T-helper 17 cell (primary cell): ENCODE measurements at regions not wholly inside any gene's neighbourhood (a gene's known extent, or its start where the extent isn't known, plus 50 kb on each side); places are given as distances from the start of the nearest gene placed in this dataset.
"Not testable (repeated sequence)": the region's sequence is repeated elsewhere in the genome, so short reads cannot be mapped to it uniquely, and the experiment has no call there.

Experiments
- ATAC-seq: fragments of 150-1000 bp; cut with Tn5 transposase; 2 replicates; pipeline ENCODE4 v1.10.0; 2021; ENCODE audit warnings: mild to moderate bottlenecking, moderate library complexity
- DNase-seq, 3 donors: peaks; one replicate each; pipeline versions ENCODE4 v3.0.0 to v3.0.0-alpha.2; 2020 to 2021
- H3K9me3 ChIP-seq: one replicate; pipeline ENCODE4 v1.7.0; 2013; ENCODE audit warnings: low read length, mild to moderate bottlenecking; ENCODE audit not compliant: control insufficient read depth, poor library complexity, severe bottlenecking
- H3K27ac Mint-ChIP-seq: one replicate; pipeline ENCODE4 v1.8.0; 2022; ENCODE audit warnings: mild to moderate bottlenecking, moderate library complexity, mixed read lengths
- H3K27me3 Mint-ChIP-seq: one replicate; pipeline ENCODE4 v1.8.0; 2022; ENCODE audit warnings: mixed read lengths
- H3K36me3 Mint-ChIP-seq: one replicate; pipeline ENCODE4 v1.8.0; 2022; ENCODE audit warnings: low read depth, mixed read lengths
- H3K4me1 Mint-ChIP-seq: one replicate; pipeline ENCODE4 v1.8.0; 2022; ENCODE audit warnings: mild to moderate bottlenecking, mixed read lengths
- H3K4me3 Mint-ChIP-seq: one replicate; pipeline ENCODE4 v1.8.0; 2022; ENCODE audit warnings: mild to moderate bottlenecking, moderate library complexity, mixed read lengths

GRCh38 chr4:64125354-64125753 lies 283.9 kb downstream of the TECRL start:
- no peaks in the 10 kb centered on the region for H3K27me3 Mint-ChIP-seq
- no peak for DNase-seq
- no peaks in the 10 kb centered on the region for H3K9me3 ChIP-seq
- H3K4me1 Mint-ChIP-seq: no peaks in the 10 kb centered on the region
- ATAC-seq: no peak
- no peaks in the 10 kb centered on the region for H3K36me3 Mint-ChIP-seq
- H3K27ac Mint-ChIP-seq: no peak overlapping the region
- no peak overlapping the region for H3K4me3 Mint-ChIP-seq

- no peaks in the 10 kb centered on the region for H3K4me1 Mint-ChIP-seq
- no peak overlapping the region for H3K4me3 Mint-ChIP-seq
- no peaks in the 10 kb centered on the region for H3K9me3 ChIP-seq
- ATAC-seq (no peak), DNase-seq (no peak)
- no peaks in the 10 kb centered on the region for H3K27me3 Mint-ChIP-seq
- H3K27ac Mint-ChIP-seq: no peak overlapping the region
- no peaks in the 10 kb centered on the region for H3K36me3 Mint-ChIP-seq
These were observed 287.4 kb downstream of the TECRL start for GRCh38 chr4:64121803-64122202.

GRCh38 chr4:64105903-64106302 lies 303.3 kb downstream of the TECRL start:
- Mint-ChIP-seq H3K27ac (no peak overlapping the region), H3K4me3 (no peak overlapping the region), H3K36me3 (no peaks in the 10 kb centered on the region), H3K27me3 (no peaks in the 10 kb centered on the region), H3K4me1 (no peaks in the 10 kb centered on the region)
- no peak for DNase-seq
- no peak for ATAC-seq
- no peaks in the 10 kb centered on the region for H3K9me3 ChIP-seq

- ATAC-seq: no peak
- no peaks in the 10 kb centered on the region for H3K4me1 Mint-ChIP-seq
- H3K4me3 Mint-ChIP-seq: no peak overlapping the region
- no peaks in the 10 kb centered on the region for H3K27me3 Mint-ChIP-seq
- H3K9me3 ChIP-seq: no peaks in the 10 kb centered on the region
- no peaks in the 10 kb centered on the region for H3K36me3 Mint-ChIP-seq
- H3K27ac Mint-ChIP-seq: no peak overlapping the region
- DNase-seq: no peak
These were observed 313.9 kb downstream of the TECRL start for GRCh38 chr4:64095398-64095797.

- no peak for ATAC-seq
- no peaks in the 10 kb centered on the region for H3K36me3 Mint-ChIP-seq
- H3K9me3 ChIP-seq: peaks cover 2% of the 10 kb centered on the region
- DNase-seq: no peak
- H3K4me3 Mint-ChIP-seq: no peak overlapping the region
- H3K4me1 Mint-ChIP-seq: no peaks in the 10 kb centered on the region
- H3K27me3 Mint-ChIP-seq: no peaks in the 10 kb centered on the region
- H3K27ac Mint-ChIP-seq: no peak overlapping the region
These were observed 329.9 kb downstream of the TECRL start for GRCh38 chr4:64079316-64079715.

- no peak for DNase-seq
- Mint-ChIP-seq H3K27ac (no peak overlapping the region), H3K27me3 (no peaks in the 10 kb centered on the region), H3K4me1 (no peaks in the 10 kb centered on the region), H3K4me3 (no peak overlapping the region), H3K36me3 (no peaks in the 10 kb centered on the region)
- H3K9me3 ChIP-seq: peaks cover 3% of the 10 kb centered on the region
- no peak for ATAC-seq
These were observed 341.2 kb downstream of the TECRL start for GRCh38 chr4:64068096-64068495.

GRCh38 chr4:64062991-64063390 lies 346.3 kb downstream of the TECRL start:
- DNase-seq: no peak
- Mint-ChIP-seq H3K4me3 (no peak overlapping the region), H3K4me1 (no peaks in the 10 kb centered on the region), H3K27me3 (no peaks in the 10 kb centered on the region), H3K27ac (no peak overlapping the region), H3K36me3 (no peaks in the 10 kb centered on the region)
- no peak for ATAC-seq
- no peaks in the 10 kb centered on the region for H3K9me3 ChIP-seq

GRCh38 chr4:64037033-64037432 lies 372.2 kb downstream of the TECRL start:
- not testable (repeated sequence) for H3K27me3 Mint-ChIP-seq, ATAC-seq, H3K4me3 Mint-ChIP-seq, H3K27ac Mint-ChIP-seq, DNase-seq, H3K36me3 Mint-ChIP-seq, H3K9me3 ChIP-seq, H3K4me1 Mint-ChIP-seq

GRCh38 chr4:64022560-64022959 lies 386.7 kb downstream of the TECRL start:
- DNase-seq: no peak
- ATAC-seq: no peak
- no peaks in the 10 kb centered on the region for H3K27me3 Mint-ChIP-seq
- H3K36me3 Mint-ChIP-seq: no peaks in the 10 kb centered on the region
- no peak overlapping the region for H3K27ac Mint-ChIP-seq
- no peaks in the 10 kb centered on the region for H3K9me3 ChIP-seq
- no peaks in the 10 kb centered on the region for H3K4me1 Mint-ChIP-seq
- H3K4me3 Mint-ChIP-seq: no peak overlapping the region

GRCh38 chr4:64016893-64017292 lies 392.4 kb downstream of the TECRL start:
- ATAC-seq (no peak), DNase-seq (no peak)
- Mint-ChIP-seq H3K36me3 (no peaks in the 10 kb centered on the region), H3K4me1 (no peaks in the 10 kb centered on the region), H3K4me3 (no peak overlapping the region), H3K27me3 (no peaks in the 10 kb centered on the region), H3K27ac (no peak overlapping the region)
- no peaks in the 10 kb centered on the region for H3K9me3 ChIP-seq

- H3K27me3 Mint-ChIP-seq: no peaks in the 10 kb centered on the region
- no peaks in the 10 kb centered on the region for H3K4me1 Mint-ChIP-seq
- H3K4me3 Mint-ChIP-seq: no peak overlapping the region
These were observed 394.6 kb downstream of the TECRL start for GRCh38 chr4:64014647-64015046.

GRCh38 chr4:64001229-64001898 lies 407.9 kb downstream of the TECRL start:
- no peak overlapping the region for H3K4me3 Mint-ChIP-seq
- H3K9me3 ChIP-seq: no peaks in the 10 kb centered on the region

More at GRCh38 chr4:64014647-64015046, 394.6 kb downstream of the TECRL start:
- H3K27ac Mint-ChIP-seq: no peak overlapping the region
- no peak for ATAC-seq
- no peak for DNase-seq
- H3K36me3 Mint-ChIP-seq: no peaks in the 10 kb centered on the region
- no peaks in the 10 kb centered on the region for H3K9me3 ChIP-seq

GRCh38 chr4:64000241-64000640 lies 409.0 kb downstream of the TECRL start:
- no peaks in the 10 kb centered on the region for H3K9me3 ChIP-seq
- ATAC-seq: no peak
- no peak for DNase-seq
- H3K27ac Mint-ChIP-seq: no peak overlapping the region
- H3K36me3 Mint-ChIP-seq: no peaks in the 10 kb centered on the region
- H3K4me1 Mint-ChIP-seq: no peaks in the 10 kb centered on the region
- no peaks in the 10 kb centered on the region for H3K27me3 Mint-ChIP-seq
- H3K4me3 Mint-ChIP-seq: no peak overlapping the region

More at GRCh38 chr4:64001229-64001898, 407.9 kb downstream of the TECRL start:
- Mint-ChIP-seq H3K4me1 (no peaks in the 10 kb centered on the region), H3K27me3 (no peaks in the 10 kb centered on the region), H3K27ac (no peak overlapping the region), H3K36me3 (no peaks in the 10 kb centered on the region)
- ATAC-seq: no peak
- no peak for DNase-seq

- no peak for ATAC-seq
- H3K4me1 Mint-ChIP-seq: no peaks in the 10 kb centered on the region
- H3K27ac Mint-ChIP-seq: no peak overlapping the region
- no peak overlapping the region for H3K4me3 Mint-ChIP-seq
- no peaks in the 10 kb centered on the region for H3K27me3 Mint-ChIP-seq
- H3K36me3 Mint-ChIP-seq: no peaks in the 10 kb centered on the region
- peaks cover 6% of the 10 kb centered on the region for H3K9me3 ChIP-seq
- DNase-seq: no peak
These were observed 423.0 kb downstream of the TECRL start for GRCh38 chr4:63986253-63986652.
